ENCODE measurements at regions not wholly inside any gene's neighbourhood (a gene's known extent, or its start where the extent isn't known, plus 50 kb on each side); places are given as distances from the start of the nearest gene placed in this dataset.

GRCh38 chr17:70584255-70584654, 414.9 kb downstream of the KCNJ2 start:
- TF ChIP-seq CTCF (conservative IDR thresholded peaks at IDR 0.05; ENCODE audit: low read depth, low read length) (no peak), EZH2 (IDR thresholded peaks at IDR 0.05; ENCODE audit: borderline replicate concordance, low read depth, low read length, poor library complexity, severe bottlenecking) (no peak)
